HepG2 (cell line): ENCODE measurements at regions not wholly inside any gene's neighbourhood (a gene's known extent, or its start where the extent isn't known, plus 50 kb on each side); places are given as distances from the start of the nearest gene placed in this dataset.

Experiments used
- AHDC1 ChIP-seq: sonication (generic); formaldehyde crosslinking; IDR thresholded peaks from 2 replicates; pipeline ENCODE4 v1.5.1; 2020; ENCODE audit warnings: mild to moderate bottlenecking, missing genetic modification reagents, borderline replicate concordance
- CREM ChIP-seq, 2 experiments: sonication (generic) in 1 of 2; formaldehyde crosslinking in 1 of 2; IDR thresholded peaks; 2 replicates each; pipeline versions ENCODE4 v1.4.0 to v1.6.1; 2016 to 2020; ENCODE audit warnings: antibody characterized with exemption in 1 of 2, mild to moderate bottlenecking in 1 of 2, missing genetic modification reagents in 1 of 2
- CTCF ChIP-seq: sonication (generic); formaldehyde crosslinking; IDR thresholded peaks from 2 replicates; pipeline ENCODE4 v1.5.0; 2020; ENCODE audit warnings: mild to moderate bottlenecking, missing genetic modification reagents, moderate library complexity
- FOXA3 ChIP-seq: IDR thresholded peaks from 2 replicates; pipeline ENCODE4 v1.6.1; 2016; ENCODE audit warnings: missing genetic modification reagents, missing compliant biosample characterization
- IRF2 ChIP-seq: IDR thresholded peaks from 2 replicates; pipeline ENCODE4 v1.6.1; 2018; ENCODE audit warnings: missing genetic modification reagents, missing compliant biosample characterization
- LCORL ChIP-seq, 2 experiments: fragments of 450-650 bp in 1 of 2; sonication (generic) in 1 of 2; formaldehyde crosslinking in 1 of 2; IDR thresholded peaks; 2 replicates each; pipeline versions ENCODE4 v1.5.0 to v1.6.1; 2017 to 2020; ENCODE audit warnings: antibody characterized with exemption in 1 of 2, missing genetic modification reagents in 1 of 2
- NRL ChIP-seq: sonication (generic); formaldehyde crosslinking; IDR thresholded peaks from 2 replicates; pipeline ENCODE4 v1.5.0; 2020; ENCODE audit warnings: missing genetic modification reagents, mild to moderate bottlenecking, moderate library complexity, borderline replicate concordance
- RARG ChIP-seq: sonication (generic); formaldehyde crosslinking; IDR thresholded peaks from 2 replicates; pipeline ENCODE4 v1.4.0; 2020; ENCODE audit warnings: low read depth, mild to moderate bottlenecking, missing genetic modification reagents
- RELA ChIP-seq: sonication (generic); formaldehyde crosslinking; IDR thresholded peaks from 2 replicates; pipeline ENCODE4 v1.4.0; 2020; ENCODE audit warnings: missing genetic modification reagents
- SATB2 ChIP-seq: sonication (generic); formaldehyde crosslinking; IDR thresholded peaks from 2 replicates; pipeline ENCODE4 v1.5.0; 2020; ENCODE audit warnings: missing genetic modification reagents
- SMC3 ChIP-seq: IDR thresholded peaks from 2 replicates; pipeline ENCODE4 v1.6.1; 2011; ENCODE audit warnings: low read length, improper control_type of control experiment
- SMYD3 ChIP-seq: sonication (generic); formaldehyde crosslinking; IDR thresholded peaks from 2 replicates; pipeline ENCODE4 v1.8.1; 2023; ENCODE audit warnings: mild to moderate bottlenecking, missing genetic modification reagents
- TOE1 ChIP-seq: sonication (generic); formaldehyde crosslinking; IDR thresholded peaks from 2 replicates; pipeline ENCODE4 v1.4.0; 2020; ENCODE audit warnings: mild to moderate bottlenecking, missing genetic modification reagents
- ZBTB7B ChIP-seq: sonication (generic); formaldehyde crosslinking; IDR thresholded peaks from 2 replicates; pipeline ENCODE4 v1.4.0; 2020; ENCODE audit warnings: missing genetic modification reagents
- ZNF136 ChIP-seq: sonication (generic); formaldehyde crosslinking; IDR thresholded peaks from 2 replicates; pipeline ENCODE4 v1.8.1; 2022; ENCODE audit warnings: low read depth, mild to moderate bottlenecking, moderate library complexity, missing genetic modification reagents
- ZNF33A ChIP-seq: sonication (generic); formaldehyde crosslinking; IDR thresholded peaks from 2 replicates; pipeline ENCODE4 v1.5.1; 2020; ENCODE audit warnings: missing genetic modification reagents, mild to moderate bottlenecking, moderate library complexity, borderline replicate concordance
- ZNF644 ChIP-seq: IDR thresholded peaks from 2 replicates; pipeline ENCODE4 v1.6.1; 2016; ENCODE audit warnings: low read depth
- TF ChIP-seq, protein P1 (sequence below): IDR thresholded peaks from 2 replicates; pipeline ENCODE4 v1.6.1; 2018; ENCODE audit warnings: missing genetic modification reagents
- TF ChIP-seq, protein P2 (sequence below): sonication (generic); formaldehyde crosslinking; IDR thresholded peaks from 2 replicates; pipeline ENCODE4 v1.8.1; 2023; ENCODE audit warnings: missing genetic modification reagents, inconsistent platforms, borderline replicate concordance

DNA sequence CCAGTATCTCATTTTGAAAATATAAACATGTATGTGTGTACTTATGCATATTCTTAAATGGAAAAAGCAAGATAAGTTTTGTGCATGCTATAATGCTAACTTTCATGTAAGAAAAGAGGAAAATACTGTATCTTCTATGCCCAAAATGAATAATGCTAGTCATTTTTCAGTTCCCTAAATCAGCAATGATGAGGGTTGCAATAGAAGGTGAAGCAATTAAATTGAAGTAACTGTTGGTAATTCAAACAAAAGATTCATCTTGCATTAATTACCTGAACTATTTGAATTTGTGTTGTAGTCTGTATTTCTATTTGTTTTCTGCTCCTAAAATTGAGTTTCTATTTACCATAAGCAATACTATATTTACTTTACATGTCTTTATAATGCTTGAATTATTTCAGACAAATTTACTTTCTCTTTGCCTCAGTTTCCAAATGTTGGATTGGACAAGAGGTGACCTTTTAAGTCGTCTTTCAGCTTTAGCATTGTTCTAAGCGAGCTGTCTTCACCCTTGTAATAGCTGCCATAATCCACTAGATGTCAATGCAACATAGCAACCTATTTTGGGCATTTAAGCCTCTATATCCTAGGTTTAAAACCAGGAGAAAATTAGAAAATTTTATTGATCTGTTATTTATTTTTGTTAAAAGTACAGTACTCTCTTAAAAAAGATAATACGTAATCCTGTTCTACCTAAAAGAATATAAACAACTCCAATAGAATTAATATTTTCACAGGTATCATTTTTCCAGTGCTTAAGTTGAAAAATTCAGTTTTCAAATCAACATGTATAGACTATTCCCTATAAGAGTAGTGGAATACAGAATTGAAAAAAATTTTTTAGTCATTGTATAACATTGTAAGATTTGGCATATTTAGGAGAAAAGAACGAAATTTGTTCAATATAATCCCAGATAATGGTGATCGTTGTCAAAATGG is 52.3 kb upstream of the IFNGR1 start (continued):
- no peak for TF ChIP-seq AHDC1 (CRISPR knock-in tag)
- TF ChIP-seq SMC3 = peak; percentile 98
- no peak for TF ChIP-seq SMYD3
- TF ChIP-seq FOXA3 (CRISPR knock-in tag) = 0 out of 2 replicates have a peak, but pooled peaks have one; percentile 10
- TF ChIP-seq LCORL (IDR thresholded peaks at IDR 0.05) = no peak
- TF ChIP-seq LCORL (CRISPR knock-in tag; IDR thresholded peaks at IDR 0.05) = no peak
- TF ChIP-seq SATB2 (CRISPR knock-in tag) = no peak
- 0 out of 2 replicates have a peak, but pooled peaks have one; percentile 21 for TF ChIP-seq CREM (IDR thresholded peaks at IDR 0.05)
- TF ChIP-seq CREM (CRISPR knock-in tag; IDR thresholded peaks at IDR 0.05) = no peak
- no peak for TF ChIP-seq RARG (CRISPR knock-in tag)
- no peak for TF ChIP-seq ZNF136
- no peak for TF ChIP-seq TOE1 (CRISPR knock-in tag)
- no peak for TF ChIP-seq ZNF33A (CRISPR knock-in tag)
- TF ChIP-seq IRF2 (CRISPR knock-in tag) = peak; percentile 42; the same call in 1 of the 2 replicates
- TF ChIP-seq ZBTB7B (CRISPR knock-in tag) = no peak
- TF ChIP-seq, protein P1, sequence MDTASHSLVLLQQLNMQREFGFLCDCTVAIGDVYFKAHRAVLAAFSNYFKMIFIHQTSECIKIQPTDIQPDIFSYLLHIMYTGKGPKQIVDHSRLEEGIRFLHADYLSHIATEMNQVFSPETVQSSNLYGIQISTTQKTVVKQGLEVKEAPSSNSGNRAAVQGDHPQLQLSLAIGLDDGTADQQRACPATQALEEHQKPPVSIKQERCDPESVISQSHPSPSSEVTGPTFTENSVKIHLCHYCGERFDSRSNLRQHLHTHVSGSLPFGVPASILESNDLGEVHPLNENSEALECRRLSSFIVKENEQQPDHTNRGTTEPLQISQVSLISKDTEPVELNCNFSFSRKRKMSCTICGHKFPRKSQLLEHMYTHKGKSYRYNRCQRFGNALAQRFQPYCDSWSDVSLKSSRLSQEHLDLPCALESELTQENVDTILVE = 0 out of 2 replicates have a peak, but pooled peaks have one; percentile 24
- no peak for TF ChIP-seq RELA (CRISPR knock-in tag)
- TF ChIP-seq NRL = no peak
- peak; percentile 88 for TF ChIP-seq CTCF (CRISPR knock-in tag)
- no peak for TF ChIP-seq ZNF644 (CRISPR knock-in tag)
- TF ChIP-seq, protein P2, sequence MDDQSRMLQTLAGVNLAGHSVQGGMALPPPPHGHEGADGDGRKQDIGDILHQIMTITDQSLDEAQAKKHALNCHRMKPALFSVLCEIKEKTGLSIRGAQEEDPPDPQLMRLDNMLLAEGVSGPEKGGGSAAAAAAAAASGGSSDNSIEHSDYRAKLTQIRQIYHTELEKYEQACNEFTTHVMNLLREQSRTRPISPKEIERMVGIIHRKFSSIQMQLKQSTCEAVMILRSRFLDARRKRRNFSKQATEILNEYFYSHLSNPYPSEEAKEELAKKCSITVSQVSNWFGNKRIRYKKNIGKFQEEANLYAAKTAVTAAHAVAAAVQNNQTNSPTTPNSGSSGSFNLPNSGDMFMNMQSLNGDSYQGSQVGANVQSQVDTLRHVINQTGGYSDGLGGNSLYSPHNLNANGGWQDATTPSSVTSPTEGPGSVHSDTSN (CRISPR knock-in tag) = no peak
